ENCODE measurements at regions not wholly inside any gene's neighbourhood (a gene's known extent, or its start where the extent isn't known, plus 50 kb on each side); places are given as distances from the start of the nearest gene placed in this dataset.
"Not testable (repeated sequence)": the region's sequence is repeated elsewhere in the genome, so short reads cannot be mapped to it uniquely, and the experiment has no call there.

DNA sequence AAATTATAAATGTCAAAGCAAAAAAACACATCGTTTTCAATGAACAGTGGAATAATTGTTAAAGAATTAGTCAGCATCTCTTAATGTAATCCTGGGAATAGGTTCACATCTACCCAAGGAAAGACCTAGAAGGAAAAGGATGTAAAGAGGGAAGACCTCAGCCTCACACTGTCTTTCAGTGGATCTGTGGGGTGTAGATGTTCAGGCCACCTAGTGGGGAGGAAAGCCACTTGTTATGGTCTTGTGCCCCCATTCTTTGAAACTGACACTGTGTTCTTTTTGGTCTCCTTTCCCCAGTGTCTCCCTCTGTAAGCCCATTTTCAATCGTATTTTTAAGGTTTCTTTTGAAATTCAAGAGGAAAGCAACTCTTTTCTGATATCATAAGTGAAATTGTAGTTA is 68.1 kb upstream of the ARL17B start:
- TF ChIP-seq, protein P1, sequence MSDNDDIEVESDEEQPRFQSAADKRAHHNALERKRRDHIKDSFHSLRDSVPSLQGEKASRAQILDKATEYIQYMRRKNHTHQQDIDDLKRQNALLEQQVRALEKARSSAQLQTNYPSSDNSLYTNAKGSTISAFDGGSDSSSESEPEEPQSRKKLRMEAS (IDR thresholded peaks at IDR 0.05; ENCODE audit: insufficient read depth, insufficient read length) = not testable (repeated sequence)
- not testable (repeated sequence) for TF ChIP-seq EZH2 (IDR thresholded peaks at IDR 0.05; ENCODE audit: borderline replicate concordance, low read depth, low read length, severe bottlenecking)
- TF ChIP-seq, protein P2, sequence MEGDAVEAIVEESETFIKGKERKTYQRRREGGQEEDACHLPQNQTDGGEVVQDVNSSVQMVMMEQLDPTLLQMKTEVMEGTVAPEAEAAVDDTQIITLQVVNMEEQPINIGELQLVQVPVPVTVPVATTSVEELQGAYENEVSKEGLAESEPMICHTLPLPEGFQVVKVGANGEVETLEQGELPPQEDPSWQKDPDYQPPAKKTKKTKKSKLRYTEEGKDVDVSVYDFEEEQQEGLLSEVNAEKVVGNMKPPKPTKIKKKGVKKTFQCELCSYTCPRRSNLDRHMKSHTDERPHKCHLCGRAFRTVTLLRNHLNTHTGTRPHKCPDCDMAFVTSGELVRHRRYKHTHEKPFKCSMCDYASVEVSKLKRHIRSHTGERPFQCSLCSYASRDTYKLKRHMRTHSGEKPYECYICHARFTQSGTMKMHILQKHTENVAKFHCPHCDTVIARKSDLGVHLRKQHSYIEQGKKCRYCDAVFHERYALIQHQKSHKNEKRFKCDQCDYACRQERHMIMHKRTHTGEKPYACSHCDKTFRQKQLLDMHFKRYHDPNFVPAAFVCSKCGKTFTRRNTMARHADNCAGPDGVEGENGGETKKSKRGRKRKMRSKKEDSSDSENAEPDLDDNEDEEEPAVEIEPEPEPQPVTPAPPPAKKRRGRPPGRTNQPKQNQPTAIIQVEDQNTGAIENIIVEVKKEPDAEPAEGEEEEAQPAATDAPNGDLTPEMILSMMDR (IDR thresholded peaks at IDR 0.05; ENCODE audit: extremely low read depth in 1 of 2, insufficient read depth in 1 of 2, low read depth in 1 of 2, low read length in 2 of 2) = not testable (repeated sequence)

Measured in endothelial cell of umbilical vein (primary cell).